CD4-positive, CD25-positive, alpha-beta regulatory T cell (primary cell): ENCODE measurements at regions not wholly inside any gene's neighbourhood (a gene's known extent, or its start where the extent isn't known, plus 50 kb on each side); places are given as distances from the start of the nearest gene placed in this dataset.

ENCODE experiments used
- ATAC-seq, 2 donors: fragments of 150-1000 bp; cut with Tn5 transposase; one replicate each; pipeline ENCODE4 v1.10.0; 2021; ENCODE audit warnings: low read depth in 2 of 2, moderate number of reproducible peaks in 2 of 2, moderate library complexity in 1 of 2
- DNase-seq, 3 donors: peaks; one replicate each; pipeline versions ENCODE4 v3.0.0 to v3.0.0-alpha.2; 2012 to 2022; ENCODE audit warnings: mixed read lengths in 1 of 3
- H3K27ac ChIP-seq: one replicate; pipeline ENCODE4 v1.7.0; 2013; ENCODE audit warnings: mild to moderate bottlenecking, low read length; ENCODE audit not compliant: insufficient read depth, poor library complexity, severe bottlenecking
- H3K27me3 ChIP-seq: one replicate; pipeline ENCODE4 v1.7.0; 2013; ENCODE audit warnings: low read length; ENCODE audit not compliant: control insufficient read depth, insufficient read depth
- H3K36me3 ChIP-seq: one replicate; pipeline ENCODE4 v1.7.0; 2013; ENCODE audit warnings: mild to moderate bottlenecking, low read length, moderate library complexity; ENCODE audit not compliant: control insufficient read depth, insufficient read depth
- H3K4me1 ChIP-seq: 2 replicates; pipeline ENCODE4 v1.7.0; 2013; ENCODE audit warnings: mild to moderate bottlenecking, low read length; ENCODE audit not compliant: insufficient read depth, control insufficient read depth, poor library complexity, severe bottlenecking
- H3K4me3 ChIP-seq: one replicate; pipeline ENCODE4 v1.7.0; 2013; ENCODE audit warnings: low read depth, mild to moderate bottlenecking, low read length, moderate library complexity
- H3K9me3 ChIP-seq, 2 experiments: 1 replicate in 1 of 2; 2 replicates in 1 of 2; pipeline ENCODE4 v1.7.0; 2013; ENCODE audit warnings: low read length in 2 of 2, mild to moderate bottlenecking in 1 of 2, moderate library complexity in 1 of 2; ENCODE audit not compliant: control insufficient read depth in 2 of 2
- H3K27ac Mint-ChIP-seq, 3 donors: one replicate each; pipeline ENCODE4 v1.8.0; 2020 to 2022; ENCODE audit warnings: mild to moderate bottlenecking in 3 of 3, mixed read lengths in 3 of 3, moderate library complexity in 2 of 3
- H3K27me3 Mint-ChIP-seq: one replicate; pipeline ENCODE4 v1.8.0; 2022; ENCODE audit warnings: mild to moderate bottlenecking, mixed read lengths
- H3K36me3 Mint-ChIP-seq: one replicate; pipeline ENCODE4 v1.8.0; 2020; ENCODE audit warnings: mixed read lengths
- H3K4me1 Mint-ChIP-seq, 4 donors: one replicate each; pipeline ENCODE4 v1.8.0; 2020 to 2022; ENCODE audit warnings: mixed read lengths in 4 of 4, mild to moderate bottlenecking in 1 of 4
- H3K4me3 Mint-ChIP-seq, 4 donors: one replicate each; pipeline ENCODE4 v1.8.0; 2020 to 2022; ENCODE audit warnings: mild to moderate bottlenecking in 4 of 4, mixed read lengths in 4 of 4, moderate library complexity in 3 of 4
- H3K9me3 Mint-ChIP-seq, 7 donors: one replicate each; pipeline ENCODE4 v1.8.0; 2020 to 2022; ENCODE audit warnings: mixed read lengths in 7 of 7, mild to moderate bottlenecking in 3 of 7, moderate library complexity in 2 of 7

- no peak overlapping the region for H3K4me3 Mint-ChIP-seq
- H3K9me3 Mint-ChIP-seq: no peaks in the 10 kb centered on the region
- Histone ChIP-seq H3K36me3 (no peaks in the 10 kb centered on the region), H3K9me3 (no peaks in the 10 kb centered on the region), H3K27ac (no peak overlapping the region), H3K4me3 (no peak overlapping the region), H3K27me3 (peaks cover 2% of the 10 kb centered on the region), H3K4me1 (no peaks in the 10 kb centered on the region)
- no peaks in the 10 kb centered on the region for H3K36me3 Mint-ChIP-seq
- ATAC-seq (no peak), DNase-seq (no peak)
- peaks cover 0 to 3% (median 0%) of the 10 kb centered on the region in 4 donors for H3K4me1 Mint-ChIP-seq
- H3K27ac Mint-ChIP-seq: no peak overlapping the region
- H3K27me3 Mint-ChIP-seq: peaks cover 5% of the 10 kb centered on the region
Measured at GRCh38 chr13:50449465-50449864, 394.0 kb downstream of the DLEU7 start.

- Mint-ChIP-seq H3K27ac (no peak overlapping the region), H3K36me3 (no peaks in the 10 kb centered on the region), H3K4me1 (peaks cover 0 to 3% (median 0%) of the 10 kb centered on the region in 4 donors), H3K27me3 (peaks cover 5% of the 10 kb centered on the region), H3K9me3 (no peaks in the 10 kb centered on the region), H3K4me3 (no peak overlapping the region)
- peaks cover 2% of the 10 kb centered on the region for H3K27me3 ChIP-seq
- ATAC-seq (no peak), DNase-seq (no peak)
- H3K4me3 ChIP-seq: no peak overlapping the region
- no peaks in the 10 kb centered on the region for H3K4me1 ChIP-seq
- H3K9me3 ChIP-seq: no peaks in the 10 kb centered on the region
- no peaks in the 10 kb centered on the region for H3K36me3 ChIP-seq
- H3K27ac ChIP-seq: no peak overlapping the region
Measured at GRCh38 chr13:50450279-50450678, 393.2 kb downstream of the DLEU7 start.

- H3K27ac Mint-ChIP-seq: no peak overlapping the region
- Histone ChIP-seq H3K27ac (no peak overlapping the region), H3K4me1 (no peaks in the 10 kb centered on the region), H3K9me3 (no peaks in the 10 kb centered on the region), H3K27me3 (no peaks in the 10 kb centered on the region), H3K36me3 (no peaks in the 10 kb centered on the region), H3K4me3 (no peak overlapping the region)
- no peak overlapping the region for H3K4me3 Mint-ChIP-seq
- H3K36me3 Mint-ChIP-seq: no peaks in the 10 kb centered on the region
- ATAC-seq: no peak
- DNase-seq: no peak
- H3K4me1 Mint-ChIP-seq: peaks cover 0 to 3% (median 0%) of the 10 kb centered on the region in 4 donors
- no peaks in the 10 kb centered on the region for H3K9me3 Mint-ChIP-seq
- H3K27me3 Mint-ChIP-seq: peaks cover 5% of the 10 kb centered on the region
Measured at GRCh38 chr13:50451609-50452008, 391.9 kb downstream of the DLEU7 start.

GRCh38 chr13:50452028-50452427 is 391.5 kb downstream of the DLEU7 start:
- no peak for ATAC-seq
- H3K4me3 Mint-ChIP-seq: no peak overlapping the region
- no peak overlapping the region for H3K27ac Mint-ChIP-seq
- no peak overlapping the region for H3K27ac ChIP-seq
- peaks cover 2% of the 10 kb centered on the region for H3K27me3 ChIP-seq
- H3K4me3 ChIP-seq: no peak overlapping the region
- H3K4me1 Mint-ChIP-seq: peaks cover 0 to 3% (median 0%) of the 10 kb centered on the region in 4 donors
- no peaks in the 10 kb centered on the region for H3K4me1 ChIP-seq
- H3K27me3 Mint-ChIP-seq: peaks cover 5% of the 10 kb centered on the region
- H3K9me3 Mint-ChIP-seq: no peaks in the 10 kb centered on the region
- H3K36me3 Mint-ChIP-seq: no peaks in the 10 kb centered on the region
- H3K36me3 ChIP-seq: no peaks in the 10 kb centered on the region
- H3K9me3 ChIP-seq: no peaks in the 10 kb centered on the region
- no peak for DNase-seq

- H3K4me1 Mint-ChIP-seq: peaks cover 0 to 3% (median 0%) of the 10 kb centered on the region in 4 donors
Measured at GRCh38 chr13:50452756-50453155, 390.7 kb downstream of the DLEU7 start.

GRCh38 chr13:50453188-50453587 is 390.3 kb downstream of the DLEU7 start:
- H3K27me3 Mint-ChIP-seq: peaks cover 5% of the 10 kb centered on the region
- no peak overlapping the region for H3K4me3 Mint-ChIP-seq
- Histone ChIP-seq H3K9me3 (no peaks in the 10 kb centered on the region), H3K36me3 (no peaks in the 10 kb centered on the region), H3K27ac (no peak overlapping the region), H3K4me1 (no peaks in the 10 kb centered on the region), H3K4me3 (no peak overlapping the region), H3K27me3 (peaks cover 2% of the 10 kb centered on the region)
- H3K36me3 Mint-ChIP-seq: no peaks in the 10 kb centered on the region
- no peak overlapping the region for H3K27ac Mint-ChIP-seq
- H3K9me3 Mint-ChIP-seq: no peaks in the 10 kb centered on the region
- DNase-seq: no peak
- no peak for ATAC-seq
- H3K4me1 Mint-ChIP-seq: peaks cover 0 to 3% (median 0%) of the 10 kb centered on the region in 4 donors

More at GRCh38 chr13:50452756-50453155, 390.7 kb downstream of the DLEU7 start:
- Histone ChIP-seq H3K9me3 (no peaks in the 10 kb centered on the region), H3K27ac (no peak overlapping the region), H3K27me3 (peaks cover 2% of the 10 kb centered on the region), H3K36me3 (no peaks in the 10 kb centered on the region), H3K4me3 (no peak overlapping the region), H3K4me1 (no peaks in the 10 kb centered on the region)
- no peak for DNase-seq
- peak overlapping the region in 1 of 3 donors; percentile 21 for H3K27ac Mint-ChIP-seq
- H3K9me3 Mint-ChIP-seq: no peaks in the 10 kb centered on the region
- H3K27me3 Mint-ChIP-seq: peaks cover 5% of the 10 kb centered on the region
- no peaks in the 10 kb centered on the region for H3K36me3 Mint-ChIP-seq
- no peak overlapping the region for H3K4me3 Mint-ChIP-seq
- ATAC-seq: no peak

- no peaks in the 10 kb centered on the region for H3K9me3 ChIP-seq
- H3K36me3 ChIP-seq: no peaks in the 10 kb centered on the region
- H3K27me3 Mint-ChIP-seq: no peaks in the 10 kb centered on the region
- ATAC-seq: no peak
- H3K27me3 ChIP-seq: peaks cover 2% of the 10 kb centered on the region
- no peak overlapping the region for H3K4me3 ChIP-seq
- H3K9me3 Mint-ChIP-seq: no peaks in the 10 kb centered on the region
- no peak overlapping the region for H3K27ac ChIP-seq
- H3K27ac Mint-ChIP-seq: no peak overlapping the region
- no peaks in the 10 kb centered on the region for H3K4me1 ChIP-seq
- H3K4me1 Mint-ChIP-seq: no peaks in the 10 kb centered on the region
- no peak overlapping the region for H3K4me3 Mint-ChIP-seq
- H3K36me3 Mint-ChIP-seq: no peaks in the 10 kb centered on the region
- no peak for DNase-seq
Measured at GRCh38 chr13:50456111-50456510, 387.4 kb downstream of the DLEU7 start.

- Histone ChIP-seq H3K27ac (no peak overlapping the region), H3K27me3 (peaks cover 2% of the 10 kb centered on the region), H3K4me1 (no peaks in the 10 kb centered on the region), H3K36me3 (no peaks in the 10 kb centered on the region), H3K4me3 (no peak overlapping the region), H3K9me3 (no peaks in the 10 kb centered on the region)
- Mint-ChIP-seq H3K27ac (no peak overlapping the region), H3K4me3 (no peak overlapping the region), H3K4me1 (no peaks in the 10 kb centered on the region), H3K27me3 (no peaks in the 10 kb centered on the region), H3K36me3 (no peaks in the 10 kb centered on the region), H3K9me3 (peaks cover 0 to 3% (median 0%) of the 10 kb centered on the region in 7 donors)
- ATAC-seq (no peak), DNase-seq (no peak)
Measured at GRCh38 chr13:50457415-50458393, 385.8 kb downstream of the DLEU7 start.
